B cell (primary cell): ENCODE measurements at regions not wholly inside any gene's neighbourhood (a gene's known extent, or its start where the extent isn't known, plus 50 kb on each side); places are given as distances from the start of the nearest gene placed in this dataset.

Source experiments
- ATAC-seq: fragments of 200-7000 bp; cut with Tn5 transposase; one replicate; pipeline ENCODE4 v1.10.0; 2021; ENCODE audit warnings: low read depth, mild to moderate bottlenecking, moderate number of reproducible peaks, moderate library complexity
- CTCF ChIA-PET: fragments of 350-600 bp; sonication (Branson Sonifier 250); formaldehyde crosslinking; loops from one replicate; lab custom pipeline; 2021; ENCODE audit warnings: antibody characterized with exemption, inconsistent platforms; lab: Charles Lee
- POLR2A ChIA-PET: fragments of 350-600 bp; sonication (Branson Sonifier 250); formaldehyde crosslinking; loops from one replicate; lab custom pipeline; 2021; ENCODE audit warnings: antibody characterized with exemption; lab: Charles Lee
- DNase-seq: peaks from one replicate; pipeline ENCODE4 v3.0.0; 2013
- H2AFZ ChIP-seq: 2 replicates; pipeline ENCODE4 v1.6.1; 2012; ENCODE audit warnings: mild to moderate bottlenecking, low read depth, low read length; ENCODE audit not compliant: insufficient read depth, poor library complexity, severe bottlenecking
- H3K27ac ChIP-seq, 2 donors: 1 replicate in 1 of 2; 2 replicates in 1 of 2; pipeline ENCODE4 v1.5.1; 2012 to 2013; ENCODE audit warnings: low read length in 2 of 2, mild to moderate bottlenecking in 2 of 2, moderate library complexity in 1 of 2
- H3K27me3 ChIP-seq, 4 experiments: fragments of 200-600 bp in 1 of 4; sonication (generic) in 1 of 4; replicated peaks in 1 of 4; 1 replicate in 2 of 4; 2 replicates in 2 of 4; pipeline versions ENCODE4 v1.6.1 to v1.7.0; 2013 to 2016; ENCODE audit warnings: low read length in 3 of 4, mild to moderate bottlenecking in 2 of 4, mixed read lengths in 1 of 4, moderate library complexity in 1 of 4; ENCODE audit not compliant: insufficient read depth in 4 of 4, control insufficient read depth in 3 of 4; ENCODE audit errors: control extremely low read depth in 1 of 4
- H3K36me3 ChIP-seq, 2 experiments: replicated peaks in 1 of 2; 1 replicate in 1 of 2; 2 replicates in 1 of 2; pipeline versions ENCODE4 v1.6.1 to v1.7.1; 2013; ENCODE audit warnings: low read length in 1 of 2; ENCODE audit not compliant: insufficient read depth in 2 of 2, control insufficient read depth in 1 of 2; ENCODE audit errors: control extremely low read depth in 1 of 2, extremely low read depth in 1 of 2
- H3K4me1 ChIP-seq, 2 donors: fragments of 200-600 bp in 1 of 2; sonication (generic) in 1 of 2; 1 replicate in 1 of 2; 2 replicates in 1 of 2; pipeline versions ENCODE4 v1.5.1 to v1.6.1; 2013 to 2017; ENCODE audit warnings: low read length in 2 of 2; ENCODE audit not compliant: control insufficient read depth in 2 of 2, insufficient read depth in 2 of 2
- H3K4me2 ChIP-seq: replicated peaks from 2 replicates; pipeline ENCODE3; 2012; ENCODE audit warnings: mild to moderate bottlenecking, low read depth, low read length; ENCODE audit not compliant: poor library complexity, severe bottlenecking
- H3K4me3 ChIP-seq, 5 experiments: fragments of 200-600 bp in 1 of 5; sonication (generic) in 1 of 5; 1 replicate in 3 of 5; 2 replicates in 2 of 5; pipeline versions ENCODE4 v1.5.1 to v1.7.0; 2011 to 2016; ENCODE audit warnings: low read length in 4 of 5, mild to moderate bottlenecking in 4 of 5, low read depth in 2 of 5, control low read depth in 1 of 5, moderate library complexity in 1 of 5; ENCODE audit not compliant: insufficient read depth in 1 of 5; ENCODE audit errors: control extremely low read depth in 1 of 5, extremely low read depth in 1 of 5
- H3K79me2 ChIP-seq: fragments of 200-600 bp; sonication (generic); one replicate; pipeline ENCODE4 v1.6.0; 2016; ENCODE audit warnings: low read length; ENCODE audit not compliant: control insufficient read depth, insufficient read depth
- H3K9ac ChIP-seq: fragments of 200-600 bp; sonication (generic); 2 replicates; pipeline ENCODE4 v1.6.1; 2017; ENCODE audit warnings: mild to moderate bottlenecking, low read length, moderate library complexity
- H3K9me3 ChIP-seq, 3 donors: one replicate each; pipeline versions ENCODE4 v1.6.1 to v1.7.1; 2013; ENCODE audit warnings: low read length in 2 of 3; ENCODE audit not compliant: control insufficient read depth in 2 of 3, insufficient read depth in 1 of 3; ENCODE audit errors: control extremely low read depth in 1 of 3
- H4K20me1 ChIP-seq: 2 replicates; pipeline ENCODE4 v1.6.0; 2012; ENCODE audit warnings: mild to moderate bottlenecking, low read length; ENCODE audit not compliant: insufficient read depth, control insufficient read depth, poor library complexity, severe bottlenecking
- H3K27ac Mint-ChIP-seq: one replicate; pipeline ENCODE4 v1.8.0; 2021; ENCODE audit warnings: mixed read lengths
- H3K27me3 Mint-ChIP-seq: one replicate; pipeline ENCODE4 v1.8.0; 2021; ENCODE audit warnings: mixed read lengths
- H3K4me1 Mint-ChIP-seq: one replicate; pipeline ENCODE4 v1.8.0; 2021; ENCODE audit warnings: mixed read lengths
- H3K4me3 Mint-ChIP-seq: one replicate; pipeline ENCODE4 v1.8.0; 2021; ENCODE audit warnings: mixed read lengths
- H3K9me3 Mint-ChIP-seq: one replicate; pipeline ENCODE4 v1.8.0; 2022; ENCODE audit warnings: mixed read lengths; ENCODE audit not compliant: insufficient read depth
- EZH2 ChIP-seq: IDR thresholded peaks from 2 replicates; pipeline ENCODE4 v1.6.1; 2012; ENCODE audit warnings: borderline replicate concordance, low read depth, mild to moderate bottlenecking, moderate library complexity, low read length; ENCODE audit not compliant: insufficient read depth, poor library complexity, severe bottlenecking
- WGBS: methylation state at CpG from one replicate; pipeline ENCODE4 v1.1.5; 2013; ENCODE audit warnings: missing lambda C conversion rate; ENCODE audit not compliant: insufficient coverage; 5-methylcytosine and 5-hydroxymethylcytosine counted together
- intact Hi-C: fragments of 100-400 bp; cut with micrococcal nuclease; formaldehyde crosslinking; loops from one replicate; pipeline ENCODE4 v1.10.0; 2022
- TF ChIP-seq, protein P1 (sequence below): fragments of 200-600 bp; IDR thresholded peaks from one replicate; pipeline ENCODE4 v1.8.0; 2022; ENCODE audit warnings: antibody characterized with exemption, mild to moderate bottlenecking

DNA sequence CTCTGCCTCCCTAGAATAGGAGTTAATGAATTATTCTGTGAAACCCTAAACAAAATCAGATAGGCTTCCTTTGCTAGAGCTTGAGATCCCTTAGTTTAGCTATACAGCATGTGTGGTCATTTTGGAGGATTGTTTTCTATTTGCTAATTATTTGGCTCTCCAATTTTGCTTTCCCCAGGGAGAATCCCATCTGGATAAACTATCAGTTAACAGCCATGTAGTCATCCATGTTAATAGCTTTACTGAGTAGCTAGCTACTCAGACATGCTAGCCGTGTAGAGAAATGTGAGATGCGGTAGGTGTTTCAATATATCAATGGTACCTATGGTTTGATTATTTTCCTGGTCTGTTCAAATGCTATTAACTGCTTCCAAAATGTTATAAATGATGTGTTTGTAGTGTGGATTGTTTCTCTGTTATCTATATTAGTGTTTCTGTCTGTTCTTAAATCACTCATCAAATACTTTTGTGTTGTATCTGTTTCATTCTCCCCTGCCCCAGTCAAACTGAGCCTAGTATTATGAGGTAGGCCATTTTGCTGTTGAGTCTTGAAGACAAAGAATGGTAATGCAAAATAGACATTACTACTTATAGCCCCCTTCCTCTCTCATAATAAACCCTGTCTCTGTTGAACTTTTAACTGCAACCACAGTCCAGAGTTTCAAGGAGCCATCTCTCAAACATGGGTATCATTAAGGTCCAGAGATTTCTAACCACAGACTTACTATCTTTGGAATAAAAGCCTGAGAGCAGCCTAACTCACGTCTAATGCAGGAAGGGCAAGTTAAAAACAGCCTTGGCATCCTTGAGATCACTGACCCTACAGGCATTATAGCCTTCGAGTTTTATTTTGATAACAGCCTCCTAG is 56.1 kb upstream of the GRAMD1B start:
- ATAC-seq (no peak), DNase-seq (no peak)
- ChIA-PET CTCF (no interaction called here), POLR2A (no interaction called here)
- Mint-ChIP-seq H3K4me3 (no peak overlapping the region), H3K27me3 (no peaks in the 10 kb centered on the region), H3K27ac (no peak overlapping the region), H3K9me3 (no peaks in the 10 kb centered on the region), H3K4me1 (no peaks in the 10 kb centered on the region)
- intact Hi-C loops, result no loop called here
- Histone ChIP-seq H3K79me2 (no peaks in the 10 kb centered on the region), H3K4me2 (no peak overlapping the region), H3K36me3 (no peaks in the 10 kb centered on the region), H3K27ac (no peak overlapping the region), H4K20me1 (no peaks in the 10 kb centered on the region), H3K9ac (no peak overlapping the region), H2AFZ (no peak overlapping the region), H3K4me1 (no peaks in the 10 kb centered on the region), H3K27me3 (no peaks in the 10 kb centered on the region), H3K9me3 (no peaks in the 10 kb centered on the region), H3K4me3 (no peak overlapping the region)
- 100% methylated on average over 2 of the region's 4 CpGs for WGBS
- TF ChIP-seq EZH2, result no peak
- TF ChIP-seq, protein P1, sequence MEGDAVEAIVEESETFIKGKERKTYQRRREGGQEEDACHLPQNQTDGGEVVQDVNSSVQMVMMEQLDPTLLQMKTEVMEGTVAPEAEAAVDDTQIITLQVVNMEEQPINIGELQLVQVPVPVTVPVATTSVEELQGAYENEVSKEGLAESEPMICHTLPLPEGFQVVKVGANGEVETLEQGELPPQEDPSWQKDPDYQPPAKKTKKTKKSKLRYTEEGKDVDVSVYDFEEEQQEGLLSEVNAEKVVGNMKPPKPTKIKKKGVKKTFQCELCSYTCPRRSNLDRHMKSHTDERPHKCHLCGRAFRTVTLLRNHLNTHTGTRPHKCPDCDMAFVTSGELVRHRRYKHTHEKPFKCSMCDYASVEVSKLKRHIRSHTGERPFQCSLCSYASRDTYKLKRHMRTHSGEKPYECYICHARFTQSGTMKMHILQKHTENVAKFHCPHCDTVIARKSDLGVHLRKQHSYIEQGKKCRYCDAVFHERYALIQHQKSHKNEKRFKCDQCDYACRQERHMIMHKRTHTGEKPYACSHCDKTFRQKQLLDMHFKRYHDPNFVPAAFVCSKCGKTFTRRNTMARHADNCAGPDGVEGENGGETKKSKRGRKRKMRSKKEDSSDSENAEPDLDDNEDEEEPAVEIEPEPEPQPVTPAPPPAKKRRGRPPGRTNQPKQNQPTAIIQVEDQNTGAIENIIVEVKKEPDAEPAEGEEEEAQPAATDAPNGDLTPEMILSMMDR, result no peak

DNA sequence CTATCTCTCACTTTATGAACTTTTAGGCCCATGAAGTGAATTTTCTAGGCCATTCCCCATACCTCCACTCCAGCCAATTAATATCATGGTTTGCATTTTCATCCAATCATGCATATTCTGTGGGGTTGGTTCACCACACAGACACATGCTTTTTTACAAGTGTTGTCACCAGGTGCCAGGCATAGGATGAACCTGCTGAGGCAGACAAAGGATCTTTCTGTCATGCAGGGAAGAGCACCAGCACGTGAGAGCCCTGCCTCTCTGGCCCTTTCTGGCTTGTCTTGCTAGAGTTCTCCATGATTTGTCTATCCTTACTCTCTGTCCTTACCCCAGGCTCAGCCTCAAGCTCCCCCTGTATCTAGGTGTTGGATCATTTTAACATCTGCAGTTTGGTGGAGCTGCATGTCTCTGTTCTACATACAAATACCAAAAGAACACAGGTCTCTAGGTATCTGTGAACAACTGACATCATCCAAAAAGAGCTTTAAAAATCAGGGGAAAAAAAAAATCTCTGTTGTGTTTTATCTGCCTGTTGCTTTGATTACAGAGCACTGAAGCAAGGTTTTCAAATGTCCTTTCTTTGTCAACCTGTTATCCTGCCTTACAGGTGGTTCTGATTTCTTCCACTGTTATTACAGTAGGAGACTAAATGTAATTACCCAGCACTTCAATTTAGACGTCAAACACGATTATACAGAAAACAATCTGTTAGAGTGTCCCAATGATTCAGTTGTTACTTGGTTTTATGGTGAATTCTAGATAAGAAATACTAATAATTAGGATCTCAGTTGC is 58.4 kb upstream of the GRAMD1B start:
- Histone ChIP-seq H3K9ac (no peak overlapping the region), H4K20me1 (no peaks in the 10 kb centered on the region), H3K4me1 (no peaks in the 10 kb centered on the region), H3K9me3 (no peaks in the 10 kb centered on the region), H3K4me3 (no peak overlapping the region), H2AFZ (no peak overlapping the region), H3K4me2 (no peak overlapping the region), H3K79me2 (no peaks in the 10 kb centered on the region), H3K27ac (no peak overlapping the region), H3K36me3 (no peaks in the 10 kb centered on the region), H3K27me3 (no peaks in the 10 kb centered on the region)
- TF ChIP-seq, protein P1, result no peak
- TF ChIP-seq EZH2, result no peak
- DNase-seq (no peak), ATAC-seq (no peak)
- H3K4me3 Mint-ChIP-seq, result no peak overlapping the region
- 78% methylated on average over 1 of the region's 3 CpGs for WGBS
- ChIA-PET POLR2A (no interaction called here), CTCF (no interaction called here)
- no peaks in the 10 kb centered on the region for H3K4me1 Mint-ChIP-seq
- H3K27ac Mint-ChIP-seq, result no peak overlapping the region
- no peaks in the 10 kb centered on the region for H3K27me3 Mint-ChIP-seq
- intact Hi-C loops, result no loop called here
- no peaks in the 10 kb centered on the region for H3K9me3 Mint-ChIP-seq
